ENCODE measurements at regions not wholly inside any gene's neighbourhood (a gene's known extent, or its start where the extent isn't known, plus 50 kb on each side); places are given as distances from the start of the nearest gene placed in this dataset.

DNA sequence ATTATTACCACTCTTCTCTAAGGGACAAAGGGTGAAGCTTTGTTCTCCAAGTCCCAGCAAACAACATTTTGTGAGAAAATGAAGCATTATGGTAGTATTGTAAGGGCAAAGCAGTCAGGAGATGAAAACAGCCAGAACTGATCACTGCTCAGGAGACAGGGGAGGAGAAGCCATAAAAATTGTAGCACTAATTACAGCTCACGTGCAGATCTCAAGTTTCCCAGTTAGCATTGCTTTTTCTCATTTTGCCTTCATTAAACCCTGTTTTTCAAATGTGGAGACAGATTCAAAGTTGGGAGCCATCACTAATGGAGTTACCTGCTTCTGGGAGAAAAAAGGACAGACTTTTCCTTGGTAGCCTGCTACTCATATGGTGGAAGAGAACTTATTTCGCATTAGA is 210.9 kb upstream of the PDE10A start:
- no peak for TF ChIP-seq EZH2 (optimal IDR thresholded peaks at IDR 0.05; ENCODE audit: low read depth, low read length)
- TF ChIP-seq, protein P1, sequence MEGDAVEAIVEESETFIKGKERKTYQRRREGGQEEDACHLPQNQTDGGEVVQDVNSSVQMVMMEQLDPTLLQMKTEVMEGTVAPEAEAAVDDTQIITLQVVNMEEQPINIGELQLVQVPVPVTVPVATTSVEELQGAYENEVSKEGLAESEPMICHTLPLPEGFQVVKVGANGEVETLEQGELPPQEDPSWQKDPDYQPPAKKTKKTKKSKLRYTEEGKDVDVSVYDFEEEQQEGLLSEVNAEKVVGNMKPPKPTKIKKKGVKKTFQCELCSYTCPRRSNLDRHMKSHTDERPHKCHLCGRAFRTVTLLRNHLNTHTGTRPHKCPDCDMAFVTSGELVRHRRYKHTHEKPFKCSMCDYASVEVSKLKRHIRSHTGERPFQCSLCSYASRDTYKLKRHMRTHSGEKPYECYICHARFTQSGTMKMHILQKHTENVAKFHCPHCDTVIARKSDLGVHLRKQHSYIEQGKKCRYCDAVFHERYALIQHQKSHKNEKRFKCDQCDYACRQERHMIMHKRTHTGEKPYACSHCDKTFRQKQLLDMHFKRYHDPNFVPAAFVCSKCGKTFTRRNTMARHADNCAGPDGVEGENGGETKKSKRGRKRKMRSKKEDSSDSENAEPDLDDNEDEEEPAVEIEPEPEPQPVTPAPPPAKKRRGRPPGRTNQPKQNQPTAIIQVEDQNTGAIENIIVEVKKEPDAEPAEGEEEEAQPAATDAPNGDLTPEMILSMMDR (IDR thresholded peaks at IDR 0.05; ENCODE audit: low read length), result no peak

All from MM.1S (cell line).